ENCODE measurements at regions not wholly inside any gene's neighbourhood (a gene's known extent, or its start where the extent isn't known, plus 50 kb on each side); places are given as distances from the start of the nearest gene placed in this dataset.

DNA sequence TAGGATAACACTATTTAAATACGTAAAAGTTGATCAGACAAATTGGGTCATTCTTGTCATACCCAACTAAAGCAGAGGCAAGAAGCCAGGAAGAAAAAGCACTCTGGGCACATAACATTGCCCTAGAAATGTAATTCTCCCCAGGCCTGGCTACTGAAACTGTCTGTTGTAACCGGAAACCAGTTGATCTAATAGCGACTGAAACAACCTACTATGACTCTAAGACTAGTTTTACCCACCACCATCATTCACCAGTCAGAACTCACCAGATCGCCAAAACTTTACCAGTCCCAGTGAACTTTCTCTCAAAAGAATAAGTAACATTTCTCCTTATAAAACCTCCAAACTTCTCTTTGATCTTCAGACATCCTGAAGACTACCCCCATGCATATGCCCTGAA is 99.3 kb upstream of the WWC1 start:
- 88% methylated on average over 4 of the region's 4 CpGs for WGBS
- no peak overlapping the region for H3K4me3 ChIP-seq (ENCODE audit: low read depth in 1 of 3, low read length in 3 of 3)
- H3K36me3 ChIP-seq (ENCODE audit: control insufficient read depth in 4 of 4, insufficient read depth in 3 of 4, low read depth in 1 of 4, low read length in 3 of 4), result no peaks in the 10 kb centered on the region
- no peaks in the 10 kb centered on the region for H3K9me3 ChIP-seq (ENCODE audit: control insufficient read depth in 4 of 4, low read length in 3 of 4)
- no peak overlapping the region for H3K9ac ChIP-seq (ENCODE audit: low read depth in 1 of 2, low read length in 2 of 2)
- TF ChIP-seq RXRA (IDR thresholded peaks at IDR 0.05) (no peak), FOXA1 (IDR thresholded peaks at IDR 0.05) (no peak), SP1 (IDR thresholded peaks at IDR 0.05) (no peak), RAD21 (IDR thresholded peaks at IDR 0.05) (no peak), JUND (IDR thresholded peaks at IDR 0.05) (no peak), FOXA2 (IDR thresholded peaks at IDR 0.05) (no peak), NR2F2 (IDR thresholded peaks at IDR 0.05) (no peak), HNF4A (conservative IDR thresholded peaks at IDR 0.05) (no peak)
- TF ChIP-seq, protein P1, sequence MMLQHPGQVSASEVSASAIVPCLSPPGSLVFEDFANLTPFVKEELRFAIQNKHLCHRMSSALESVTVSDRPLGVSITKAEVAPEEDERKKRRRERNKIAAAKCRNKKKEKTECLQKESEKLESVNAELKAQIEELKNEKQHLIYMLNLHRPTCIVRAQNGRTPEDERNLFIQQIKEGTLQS (IDR thresholded peaks at IDR 0.05), result no peak
- TF ChIP-seq, protein P2, sequence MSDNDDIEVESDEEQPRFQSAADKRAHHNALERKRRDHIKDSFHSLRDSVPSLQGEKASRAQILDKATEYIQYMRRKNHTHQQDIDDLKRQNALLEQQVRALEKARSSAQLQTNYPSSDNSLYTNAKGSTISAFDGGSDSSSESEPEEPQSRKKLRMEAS (IDR thresholded peaks at IDR 0.05), result no peak
- TF ChIP-seq, protein P3, sequence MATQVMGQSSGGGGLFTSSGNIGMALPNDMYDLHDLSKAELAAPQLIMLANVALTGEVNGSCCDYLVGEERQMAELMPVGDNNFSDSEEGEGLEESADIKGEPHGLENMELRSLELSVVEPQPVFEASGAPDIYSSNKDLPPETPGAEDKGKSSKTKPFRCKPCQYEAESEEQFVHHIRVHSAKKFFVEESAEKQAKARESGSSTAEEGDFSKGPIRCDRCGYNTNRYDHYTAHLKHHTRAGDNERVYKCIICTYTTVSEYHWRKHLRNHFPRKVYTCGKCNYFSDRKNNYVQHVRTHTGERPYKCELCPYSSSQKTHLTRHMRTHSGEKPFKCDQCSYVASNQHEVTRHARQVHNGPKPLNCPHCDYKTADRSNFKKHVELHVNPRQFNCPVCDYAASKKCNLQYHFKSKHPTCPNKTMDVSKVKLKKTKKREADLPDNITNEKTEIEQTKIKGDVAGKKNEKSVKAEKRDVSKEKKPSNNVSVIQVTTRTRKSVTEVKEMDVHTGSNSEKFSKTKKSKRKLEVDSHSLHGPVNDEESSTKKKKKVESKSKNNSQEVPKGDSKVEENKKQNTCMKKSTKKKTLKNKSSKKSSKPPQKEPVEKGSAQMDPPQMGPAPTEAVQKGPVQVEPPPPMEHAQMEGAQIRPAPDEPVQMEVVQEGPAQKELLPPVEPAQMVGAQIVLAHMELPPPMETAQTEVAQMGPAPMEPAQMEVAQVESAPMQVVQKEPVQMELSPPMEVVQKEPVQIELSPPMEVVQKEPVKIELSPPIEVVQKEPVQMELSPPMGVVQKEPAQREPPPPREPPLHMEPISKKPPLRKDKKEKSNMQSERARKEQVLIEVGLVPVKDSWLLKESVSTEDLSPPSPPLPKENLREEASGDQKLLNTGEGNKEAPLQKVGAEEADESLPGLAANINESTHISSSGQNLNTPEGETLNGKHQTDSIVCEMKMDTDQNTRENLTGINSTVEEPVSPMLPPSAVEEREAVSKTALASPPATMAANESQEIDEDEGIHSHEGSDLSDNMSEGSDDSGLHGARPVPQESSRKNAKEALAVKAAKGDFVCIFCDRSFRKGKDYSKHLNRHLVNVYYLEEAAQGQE (IDR thresholded peaks at IDR 0.05), result no peak
- TF ChIP-seq, protein P4, sequence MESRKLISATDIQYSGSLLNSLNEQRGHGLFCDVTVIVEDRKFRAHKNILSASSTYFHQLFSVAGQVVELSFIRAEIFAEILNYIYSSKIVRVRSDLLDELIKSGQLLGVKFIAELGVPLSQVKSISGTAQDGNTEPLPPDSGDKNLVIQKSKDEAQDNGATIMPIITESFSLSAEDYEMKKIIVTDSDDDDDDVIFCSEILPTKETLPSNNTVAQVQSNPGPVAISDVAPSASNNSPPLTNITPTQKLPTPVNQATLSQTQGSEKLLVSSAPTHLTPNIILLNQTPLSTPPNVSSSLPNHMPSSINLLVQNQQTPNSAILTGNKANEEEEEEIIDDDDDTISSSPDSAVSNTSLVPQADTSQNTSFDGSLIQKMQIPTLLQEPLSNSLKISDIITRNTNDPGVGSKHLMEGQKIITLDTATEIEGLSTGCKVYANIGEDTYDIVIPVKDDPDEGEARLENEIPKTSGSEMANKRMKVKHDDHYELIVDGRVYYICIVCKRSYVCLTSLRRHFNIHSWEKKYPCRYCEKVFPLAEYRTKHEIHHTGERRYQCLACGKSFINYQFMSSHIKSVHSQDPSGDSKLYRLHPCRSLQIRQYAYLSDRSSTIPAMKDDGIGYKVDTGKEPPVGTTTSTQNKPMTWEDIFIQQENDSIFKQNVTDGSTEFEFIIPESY (IDR thresholded peaks at IDR 0.05), result no peak
- H3K4me1 ChIP-seq (ENCODE audit: control insufficient read depth in 4 of 4, insufficient read depth in 4 of 4, low read length in 3 of 4), result no peaks in the 10 kb centered on the region
- DNase-seq (ENCODE audit: low spot score), result no peak
- peaks cover 0 to 5% (median 0%) of the 10 kb centered on the region in 4 donors for H3K27me3 ChIP-seq (ENCODE audit: control insufficient read depth in 4 of 4, insufficient read depth in 4 of 4, low read length in 3 of 4)
- H3K27ac ChIP-seq (ENCODE audit: low read depth in 1 of 2, low read length in 2 of 2), result no peak overlapping the region

DNA sequence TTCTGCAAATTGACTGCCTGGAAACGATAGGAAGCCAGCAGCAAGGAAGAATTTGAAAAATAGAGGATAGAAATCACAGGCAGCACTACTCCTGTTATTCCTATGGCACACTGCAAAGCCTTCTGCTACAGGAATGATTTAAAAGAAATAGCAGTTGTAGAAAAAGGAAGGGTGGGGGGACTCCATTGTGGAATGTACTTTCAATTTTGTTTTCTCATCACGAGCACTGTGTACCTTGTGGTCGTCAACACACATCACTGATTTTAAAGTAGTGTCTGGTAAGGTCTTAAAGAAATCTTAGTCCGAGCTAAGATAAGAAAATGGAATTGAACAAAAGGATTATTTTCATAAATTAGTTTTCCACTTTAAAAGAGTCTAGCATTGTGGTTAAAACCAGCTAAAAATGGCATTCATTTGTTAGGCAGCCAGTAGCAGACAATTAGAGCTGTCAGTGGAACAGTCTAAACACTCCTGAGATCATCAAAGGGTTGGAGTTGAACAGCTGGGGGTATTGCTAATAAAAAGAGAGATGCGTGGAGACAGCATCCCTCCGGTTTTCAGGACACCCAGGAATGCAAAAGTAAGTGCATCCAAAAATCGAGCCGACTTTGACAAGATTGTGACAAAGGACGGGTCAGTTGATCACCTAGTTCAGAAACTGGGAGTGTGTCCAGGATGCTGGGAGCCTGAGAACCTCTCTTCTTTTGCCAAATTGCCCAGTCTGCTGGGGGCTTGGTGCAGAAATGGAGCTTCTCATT is 97.8 kb upstream of the WWC1 start:
- peaks cover 0 to 5% (median 0%) of the 10 kb centered on the region in 4 donors for H3K27me3 ChIP-seq (ENCODE audit: control insufficient read depth in 4 of 4, insufficient read depth in 4 of 4, low read length in 3 of 4)
- H3K9me3 ChIP-seq (ENCODE audit: control insufficient read depth in 4 of 4, low read length in 3 of 4), result no peaks in the 10 kb centered on the region
- DNase-seq (ENCODE audit: low spot score), result no peak
- no peak overlapping the region for H3K9ac ChIP-seq (ENCODE audit: low read depth in 1 of 2, low read length in 2 of 2)
- no peaks in the 10 kb centered on the region for H3K4me1 ChIP-seq (ENCODE audit: control insufficient read depth in 4 of 4, insufficient read depth in 4 of 4, low read length in 3 of 4)
- H3K4me3 ChIP-seq (ENCODE audit: low read depth in 1 of 3, low read length in 3 of 3), result no peak overlapping the region
- WGBS, result 61% methylated on average over 9 of the region's 9 CpGs
- no peaks in the 10 kb centered on the region for H3K36me3 ChIP-seq (ENCODE audit: control insufficient read depth in 4 of 4, insufficient read depth in 3 of 4, low read depth in 1 of 4, low read length in 3 of 4)
- no peak overlapping the region for H3K27ac ChIP-seq (ENCODE audit: low read depth in 1 of 2, low read length in 2 of 2)
- TF ChIP-seq, protein P5, sequence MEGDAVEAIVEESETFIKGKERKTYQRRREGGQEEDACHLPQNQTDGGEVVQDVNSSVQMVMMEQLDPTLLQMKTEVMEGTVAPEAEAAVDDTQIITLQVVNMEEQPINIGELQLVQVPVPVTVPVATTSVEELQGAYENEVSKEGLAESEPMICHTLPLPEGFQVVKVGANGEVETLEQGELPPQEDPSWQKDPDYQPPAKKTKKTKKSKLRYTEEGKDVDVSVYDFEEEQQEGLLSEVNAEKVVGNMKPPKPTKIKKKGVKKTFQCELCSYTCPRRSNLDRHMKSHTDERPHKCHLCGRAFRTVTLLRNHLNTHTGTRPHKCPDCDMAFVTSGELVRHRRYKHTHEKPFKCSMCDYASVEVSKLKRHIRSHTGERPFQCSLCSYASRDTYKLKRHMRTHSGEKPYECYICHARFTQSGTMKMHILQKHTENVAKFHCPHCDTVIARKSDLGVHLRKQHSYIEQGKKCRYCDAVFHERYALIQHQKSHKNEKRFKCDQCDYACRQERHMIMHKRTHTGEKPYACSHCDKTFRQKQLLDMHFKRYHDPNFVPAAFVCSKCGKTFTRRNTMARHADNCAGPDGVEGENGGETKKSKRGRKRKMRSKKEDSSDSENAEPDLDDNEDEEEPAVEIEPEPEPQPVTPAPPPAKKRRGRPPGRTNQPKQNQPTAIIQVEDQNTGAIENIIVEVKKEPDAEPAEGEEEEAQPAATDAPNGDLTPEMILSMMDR (IDR thresholded peaks at IDR 0.05; ENCODE audit: low read depth, low read length, missing input control), result no peak
- TF ChIP-seq, protein P3 (IDR thresholded peaks at IDR 0.05), result no peak
- no peak for TF ChIP-seq RAD21 (IDR thresholded peaks at IDR 0.05)
- no peak for TF ChIP-seq HNF4A (conservative IDR thresholded peaks at IDR 0.05)
- TF ChIP-seq YY1 (IDR thresholded peaks at IDR 0.05), result no peak
- TF ChIP-seq, protein P4 (IDR thresholded peaks at IDR 0.05), result no peak
- TF ChIP-seq SP1 (IDR thresholded peaks at IDR 0.05), result no peak
- TF ChIP-seq GABPA (IDR thresholded peaks at IDR 0.05 in 1 of 2, conservative IDR thresholded peaks at IDR 0.05 in 1 of 2), result no peak
- TF ChIP-seq NR2F2 (IDR thresholded peaks at IDR 0.05), result no peak
- TF ChIP-seq FOXA2 (IDR thresholded peaks at IDR 0.05), result no peak
- TF ChIP-seq EGR1 (IDR thresholded peaks at IDR 0.05; ENCODE audit: low read depth in 2 of 2), result no peak
- TF ChIP-seq, protein P1 (IDR thresholded peaks at IDR 0.05), result no peak

Data from liver (tissue), 8 donors.